WTC11 (cell line): ENCODE measurements at regions not wholly inside any gene's neighbourhood (a gene's known extent, or its start where the extent isn't known, plus 50 kb on each side); places are given as distances from the start of the nearest gene placed in this dataset.

Experiments
- ATAC-seq: fragments of 200-7000 bp; cut with Tn5 transposase; 2 replicates; pipeline ENCODE4 v1.10.0; 2021; ENCODE audit warnings: mild to moderate bottlenecking, moderate library complexity
- CTCF ChIA-PET: fragments of 300-600 bp; sonication (Branson Sonifier 250); formaldehyde crosslinking; loops from one replicate; lab custom pipeline; 2021; ENCODE audit warnings: antibody characterized with exemption; lab: Charles Lee
- POLR2A ChIA-PET: fragments of 350-600 bp; sonication (Branson Sonifier 250); formaldehyde crosslinking; loops from one replicate; lab custom pipeline; 2021; ENCODE audit warnings: antibody characterized with exemption; lab: Charles Lee
- DNase-seq: peaks from one replicate; pipeline ENCODE4 v3.0.0; 2021; ENCODE audit warnings: low spot score
- H3K27ac Mint-ChIP-seq: 2 replicates; pipeline ENCODE4 v1.8.0; 2021; ENCODE audit warnings: mixed read lengths
- H3K27me3 Mint-ChIP-seq: 2 replicates; pipeline ENCODE4 v1.8.0; 2021; ENCODE audit warnings: low read depth, mild to moderate bottlenecking, moderate library complexity, mixed read lengths
- H3K36me3 Mint-ChIP-seq: 2 replicates; pipeline ENCODE4 v1.8.0; 2021; ENCODE audit warnings: mixed read lengths
- H3K4me1 Mint-ChIP-seq: 2 replicates; pipeline ENCODE4 v1.8.0; 2022; ENCODE audit warnings: mixed read lengths
- H3K4me3 Mint-ChIP-seq: 2 replicates; pipeline ENCODE4 v1.8.0; 2021; ENCODE audit warnings: mild to moderate bottlenecking, moderate library complexity, mixed read lengths
- H3K9me3 Mint-ChIP-seq: 2 replicates; pipeline ENCODE4 v1.8.0; 2021; ENCODE audit warnings: mixed read lengths
- CBFB ChIP-seq: sonication (generic); formaldehyde crosslinking; IDR thresholded peaks from 2 replicates; pipeline ENCODE4 v1.8.1; 2022; ENCODE audit warnings: mild to moderate bottlenecking, low read depth, missing genetic modification reagents
- ELF4 ChIP-seq: sonication (generic); formaldehyde crosslinking; IDR thresholded peaks from 2 replicates; pipeline ENCODE4 v1.8.1; 2022; ENCODE audit warnings: low read depth, mild to moderate bottlenecking, moderate library complexity, missing genetic modification reagents
- ESRRA ChIP-seq: sonication (generic); formaldehyde crosslinking; IDR thresholded peaks from 2 replicates; pipeline ENCODE4 v1.8.1; 2022; ENCODE audit warnings: mild to moderate bottlenecking, missing genetic modification reagents, borderline replicate concordance
- ETV6 ChIP-seq: sonication (generic); formaldehyde crosslinking; IDR thresholded peaks from 2 replicates; pipeline ENCODE4 v1.8.1; 2022; ENCODE audit warnings: mild to moderate bottlenecking, missing genetic modification reagents
- FOXK1 ChIP-seq: sonication (generic); formaldehyde crosslinking; IDR thresholded peaks from 2 replicates; pipeline ENCODE4 v1.8.0; 2022; ENCODE audit warnings: mild to moderate bottlenecking, moderate library complexity, missing genetic modification reagents
- MXD4 ChIP-seq: fragments of 250-450 bp; sonication (Bioruptor Pico); IDR thresholded peaks from 2 replicates; pipeline ENCODE4 v1.8.0; 2021; ENCODE audit warnings: mild to moderate bottlenecking, moderate library complexity, borderline replicate concordance
- NR1H2 ChIP-seq: sonication (generic); formaldehyde crosslinking; IDR thresholded peaks from 2 replicates; pipeline ENCODE4 v1.9.0; 2021; ENCODE audit warnings: mild to moderate bottlenecking, moderate library complexity, missing genetic modification reagents
- RORB ChIP-seq: fragments of 250-450 bp; sonication (Bioruptor Pico); IDR thresholded peaks from 2 replicates; pipeline ENCODE4 v1.9.0; 2021; ENCODE audit warnings: mild to moderate bottlenecking
- SMAD3 ChIP-seq: sonication (generic); formaldehyde crosslinking; IDR thresholded peaks from 2 replicates; pipeline ENCODE4 v1.8.0; 2022; ENCODE audit warnings: missing genetic modification reagents, mild to moderate bottlenecking, borderline replicate concordance
- SP1 ChIP-seq: sonication (generic); formaldehyde crosslinking; conservative IDR thresholded peaks from 2 replicates; pipeline ENCODE4 v1.8.1; 2022; ENCODE audit warnings: missing genetic modification reagents
- TEAD4 ChIP-seq: sonication (generic); formaldehyde crosslinking; IDR thresholded peaks from 2 replicates; pipeline ENCODE4 v1.8.0; 2022; ENCODE audit warnings: mild to moderate bottlenecking, missing genetic modification reagents
- TP53 ChIP-seq: sonication (generic); formaldehyde crosslinking; IDR thresholded peaks from 2 replicates; pipeline ENCODE4 v1.8.1; 2023; ENCODE audit warnings: mild to moderate bottlenecking, missing genetic modification reagents
- ZBTB21 ChIP-seq: sonication (generic); formaldehyde crosslinking; IDR thresholded peaks from 2 replicates; pipeline ENCODE4 v1.8.1; 2023; ENCODE audit warnings: mild to moderate bottlenecking, missing genetic modification reagents, borderline replicate concordance
- ZNF121 ChIP-seq: sonication (generic); formaldehyde crosslinking; IDR thresholded peaks from 2 replicates; pipeline ENCODE4 v1.8.0; 2023; ENCODE audit warnings: missing genetic modification reagents
- ZNF138 ChIP-seq: sonication (generic); formaldehyde crosslinking; conservative IDR thresholded peaks from 2 replicates; pipeline ENCODE4 v1.8.1; 2022; ENCODE audit warnings: mild to moderate bottlenecking, moderate library complexity, missing genetic modification reagents
- ZNF423 ChIP-seq: fragments of 250-450 bp; sonication (Bioruptor Pico); IDR thresholded peaks from 2 replicates; pipeline ENCODE4 v2.1.2; 2022; ENCODE audit warnings: mild to moderate bottlenecking, moderate library complexity
- TF ChIP-seq, protein P1 (sequence below): fragments of 250-450 bp; sonication (Bioruptor Pico); IDR thresholded peaks from 2 replicates; pipeline ENCODE4 v1.9.0; 2021; ENCODE audit warnings: mild to moderate bottlenecking, borderline replicate concordance
- TF ChIP-seq, protein P2 (sequence below): sonication (generic); formaldehyde crosslinking; IDR thresholded peaks from 2 replicates; pipeline ENCODE4 v1.8.1; 2023; ENCODE audit warnings: mild to moderate bottlenecking, missing genetic modification reagents
- TF ChIP-seq, protein P3 (sequence below): sonication (generic); formaldehyde crosslinking; IDR thresholded peaks from 2 replicates; pipeline ENCODE4 v1.8.1; 2023; ENCODE audit warnings: mild to moderate bottlenecking, missing genetic modification reagents
- TF ChIP-seq, protein P4 (sequence below): sonication (generic); formaldehyde crosslinking; IDR thresholded peaks from 2 replicates; pipeline ENCODE4 v1.8.0; 2022; ENCODE audit warnings: mild to moderate bottlenecking, missing genetic modification reagents
- TF ChIP-seq, protein P5 (sequence below): sonication (generic); formaldehyde crosslinking; conservative IDR thresholded peaks from 2 replicates; pipeline ENCODE4 v1.8.1; 2022; ENCODE audit warnings: mild to moderate bottlenecking, missing genetic modification reagents
- TF ChIP-seq, protein P6 (sequence below): sonication (generic); formaldehyde crosslinking; IDR thresholded peaks from 2 replicates; pipeline ENCODE4 v1.8.0; 2023; ENCODE audit warnings: missing genetic modification reagents

DNA sequence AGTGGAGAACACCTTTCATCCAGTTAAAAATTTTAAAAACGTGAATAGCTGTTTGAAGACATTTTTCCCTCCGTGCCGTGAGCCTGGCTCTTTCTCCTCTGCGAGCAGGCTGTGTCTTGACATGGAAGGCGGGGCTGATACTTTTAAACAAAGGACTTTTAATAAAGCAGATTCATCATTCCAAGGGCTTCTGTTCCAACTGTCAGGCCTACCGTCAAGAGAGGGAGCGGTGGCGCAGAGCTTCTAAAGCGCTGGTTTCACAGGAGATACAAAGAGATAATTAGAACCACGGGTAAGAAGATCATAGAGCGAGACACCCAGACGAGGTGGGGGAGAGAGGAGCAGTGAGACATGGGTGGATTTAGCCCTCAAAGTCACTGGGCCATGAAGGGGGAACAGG is 247.4 kb upstream of the C1orf174 start:
- H3K4me3 Mint-ChIP-seq, result no peak overlapping the region
- peaks cover 59% of the 10 kb centered on the region for H3K36me3 Mint-ChIP-seq
- TF ChIP-seq NR1H2 (CRISPR knock-in tag) (no peak), MXD4 (CRISPR knock-in tag) (no peak), ETV6 (CRISPR knock-in tag) (no peak), ZNF121 (CRISPR knock-in tag) (no peak), SP1 (CRISPR knock-in tag) (no peak), TEAD4 (CRISPR knock-in tag) (no peak)
- TF ChIP-seq, protein P1, sequence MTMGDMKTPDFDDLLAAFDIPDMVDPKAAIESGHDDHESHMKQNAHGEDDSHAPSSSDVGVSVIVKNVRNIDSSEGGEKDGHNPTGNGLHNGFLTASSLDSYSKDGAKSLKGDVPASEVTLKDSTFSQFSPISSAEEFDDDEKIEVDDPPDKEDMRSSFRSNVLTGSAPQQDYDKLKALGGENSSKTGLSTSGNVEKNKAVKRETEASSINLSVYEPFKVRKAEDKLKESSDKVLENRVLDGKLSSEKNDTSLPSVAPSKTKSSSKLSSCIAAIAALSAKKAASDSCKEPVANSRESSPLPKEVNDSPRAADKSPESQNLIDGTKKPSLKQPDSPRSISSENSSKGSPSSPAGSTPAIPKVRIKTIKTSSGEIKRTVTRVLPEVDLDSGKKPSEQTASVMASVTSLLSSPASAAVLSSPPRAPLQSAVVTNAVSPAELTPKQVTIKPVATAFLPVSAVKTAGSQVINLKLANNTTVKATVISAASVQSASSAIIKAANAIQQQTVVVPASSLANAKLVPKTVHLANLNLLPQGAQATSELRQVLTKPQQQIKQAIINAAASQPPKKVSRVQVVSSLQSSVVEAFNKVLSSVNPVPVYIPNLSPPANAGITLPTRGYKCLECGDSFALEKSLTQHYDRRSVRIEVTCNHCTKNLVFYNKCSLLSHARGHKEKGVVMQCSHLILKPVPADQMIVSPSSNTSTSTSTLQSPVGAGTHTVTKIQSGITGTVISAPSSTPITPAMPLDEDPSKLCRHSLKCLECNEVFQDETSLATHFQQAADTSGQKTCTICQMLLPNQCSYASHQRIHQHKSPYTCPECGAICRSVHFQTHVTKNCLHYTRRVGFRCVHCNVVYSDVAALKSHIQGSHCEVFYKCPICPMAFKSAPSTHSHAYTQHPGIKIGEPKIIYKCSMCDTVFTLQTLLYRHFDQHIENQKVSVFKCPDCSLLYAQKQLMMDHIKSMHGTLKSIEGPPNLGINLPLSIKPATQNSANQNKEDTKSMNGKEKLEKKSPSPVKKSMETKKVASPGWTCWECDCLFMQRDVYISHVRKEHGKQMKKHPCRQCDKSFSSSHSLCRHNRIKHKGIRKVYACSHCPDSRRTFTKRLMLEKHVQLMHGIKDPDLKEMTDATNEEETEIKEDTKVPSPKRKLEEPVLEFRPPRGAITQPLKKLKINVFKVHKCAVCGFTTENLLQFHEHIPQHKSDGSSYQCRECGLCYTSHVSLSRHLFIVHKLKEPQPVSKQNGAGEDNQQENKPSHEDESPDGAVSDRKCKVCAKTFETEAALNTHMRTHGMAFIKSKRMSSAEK (CRISPR knock-in tag), result no peak
- TF ChIP-seq, protein P2, sequence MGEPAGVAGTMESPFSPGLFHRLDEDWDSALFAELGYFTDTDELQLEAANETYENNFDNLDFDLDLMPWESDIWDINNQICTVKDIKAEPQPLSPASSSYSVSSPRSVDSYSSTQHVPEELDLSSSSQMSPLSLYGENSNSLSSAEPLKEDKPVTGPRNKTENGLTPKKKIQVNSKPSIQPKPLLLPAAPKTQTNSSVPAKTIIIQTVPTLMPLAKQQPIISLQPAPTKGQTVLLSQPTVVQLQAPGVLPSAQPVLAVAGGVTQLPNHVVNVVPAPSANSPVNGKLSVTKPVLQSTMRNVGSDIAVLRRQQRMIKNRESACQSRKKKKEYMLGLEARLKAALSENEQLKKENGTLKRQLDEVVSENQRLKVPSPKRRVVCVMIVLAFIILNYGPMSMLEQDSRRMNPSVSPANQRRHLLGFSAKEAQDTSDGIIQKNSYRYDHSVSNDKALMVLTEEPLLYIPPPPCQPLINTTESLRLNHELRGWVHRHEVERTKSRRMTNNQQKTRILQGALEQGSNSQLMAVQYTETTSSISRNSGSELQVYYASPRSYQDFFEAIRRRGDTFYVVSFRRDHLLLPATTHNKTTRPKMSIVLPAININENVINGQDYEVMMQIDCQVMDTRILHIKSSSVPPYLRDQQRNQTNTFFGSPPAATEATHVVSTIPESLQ (CRISPR knock-in tag), result no peak
- H3K9me3 Mint-ChIP-seq, result peaks cover 33% of the 10 kb centered on the region
- CTCF ChIA-PET, result no interaction called here
- H3K27me3 Mint-ChIP-seq, result peaks cover 20% of the 10 kb centered on the region
- DNase-seq (no peak), ATAC-seq (no peak)
- POLR2A ChIA-PET, result no interaction called here
- H3K27ac Mint-ChIP-seq, result no peak overlapping the region
- H3K4me1 Mint-ChIP-seq, result no peaks in the 10 kb centered on the region

DNA sequence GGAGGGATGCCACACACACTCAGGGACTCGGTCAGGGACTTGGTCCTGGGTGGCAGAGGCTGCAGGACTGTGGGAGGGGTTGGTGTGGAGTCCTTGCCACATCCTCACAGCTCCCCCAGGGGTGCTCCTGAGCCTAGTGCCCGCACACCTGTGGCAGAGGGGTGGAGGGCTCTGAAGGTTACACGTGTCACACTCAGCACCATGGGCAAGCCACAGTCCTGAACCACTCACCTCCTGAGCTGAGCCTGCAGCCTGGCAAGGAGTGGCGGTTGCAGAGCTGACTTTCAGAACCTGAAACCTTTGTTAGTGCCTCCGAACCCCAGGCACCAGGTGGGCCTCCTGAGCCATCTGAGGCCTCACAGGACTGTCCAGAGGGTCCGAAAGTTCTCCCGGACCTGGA is 249.2 kb upstream of the C1orf174 start:
- peaks cover 17% of the 10 kb centered on the region for H3K27me3 Mint-ChIP-seq
- no peak for DNase-seq
- TF ChIP-seq SMAD3, result no peak
- H3K36me3 Mint-ChIP-seq, result peaks cover 63% of the 10 kb centered on the region
- ChIA-PET CTCF (no interaction called here), POLR2A (no interaction called here)
- no peaks in the 10 kb centered on the region for H3K4me1 Mint-ChIP-seq
- H3K9me3 Mint-ChIP-seq, result peaks cover 35% of the 10 kb centered on the region
- no peak overlapping the region for H3K4me3 Mint-ChIP-seq
- H3K27ac Mint-ChIP-seq, result no peak overlapping the region
- no peak for ATAC-seq

DNA sequence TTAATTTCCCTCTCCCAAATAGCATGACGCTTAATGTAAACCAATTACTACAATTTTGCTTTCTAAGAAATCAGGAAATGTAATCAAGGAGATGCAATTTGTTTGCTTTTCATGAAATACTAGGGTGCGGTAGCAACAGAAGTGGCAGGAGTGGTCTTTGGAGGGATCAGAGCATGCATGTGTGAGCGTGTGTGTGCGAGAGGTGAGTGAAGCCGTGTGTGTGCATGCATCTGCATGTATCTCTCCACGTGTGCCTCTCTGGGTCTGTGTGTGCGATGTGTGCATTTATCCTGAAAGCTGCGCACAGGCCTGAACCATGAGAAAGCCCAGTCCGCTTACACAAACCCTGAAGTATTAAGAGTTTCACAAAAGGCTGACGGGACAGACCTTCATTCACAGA is 249.8 kb upstream of the C1orf174 start:
- CTCF ChIA-PET, result no interaction called here

DNA sequence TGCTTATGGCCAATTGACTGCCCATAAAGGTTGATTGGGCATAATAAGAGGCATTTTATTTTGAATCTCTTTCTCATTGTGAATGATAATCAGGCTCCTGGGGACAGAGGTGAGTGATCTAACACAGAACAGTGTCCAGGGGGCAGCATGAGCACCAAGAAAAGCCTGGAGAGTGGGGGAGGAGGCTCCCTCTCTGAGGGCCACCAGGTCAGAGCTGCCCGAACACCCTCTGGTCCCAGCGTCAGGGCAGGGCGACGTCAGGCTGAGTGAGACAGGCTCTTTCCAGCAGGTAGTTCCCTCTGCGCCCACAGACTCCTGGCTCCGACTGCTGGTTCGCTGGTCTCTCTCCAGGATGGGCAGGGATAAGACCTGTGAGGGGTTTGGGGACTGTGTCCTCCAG is 250.2 kb upstream of the C1orf174 start:
- Mint-ChIP-seq H3K36me3 (peaks cover 66% of the 10 kb centered on the region), H3K9me3 (peaks cover 37% of the 10 kb centered on the region), H3K27ac (no peak overlapping the region), H3K27me3 (peaks cover 17% of the 10 kb centered on the region), H3K4me3 (no peak overlapping the region), H3K4me1 (no peaks in the 10 kb centered on the region)
- ATAC-seq, result no peak
- ChIA-PET POLR2A (no interaction called here), CTCF (no interaction called here)
- DNase-seq, result no peak
- TF ChIP-seq ZNF138 (CRISPR knock-in tag) (no peak), ESRRA (CRISPR knock-in tag) (no peak), RORB (CRISPR knock-in tag) (no peak), FOXK1 (no peak), CBFB (CRISPR knock-in tag) (no peak), ZBTB21 (CRISPR knock-in tag) (no peak), TP53 (no peak), ELF4 (CRISPR knock-in tag) (no peak), SMAD3 (no peak)
- TF ChIP-seq, protein P3, sequence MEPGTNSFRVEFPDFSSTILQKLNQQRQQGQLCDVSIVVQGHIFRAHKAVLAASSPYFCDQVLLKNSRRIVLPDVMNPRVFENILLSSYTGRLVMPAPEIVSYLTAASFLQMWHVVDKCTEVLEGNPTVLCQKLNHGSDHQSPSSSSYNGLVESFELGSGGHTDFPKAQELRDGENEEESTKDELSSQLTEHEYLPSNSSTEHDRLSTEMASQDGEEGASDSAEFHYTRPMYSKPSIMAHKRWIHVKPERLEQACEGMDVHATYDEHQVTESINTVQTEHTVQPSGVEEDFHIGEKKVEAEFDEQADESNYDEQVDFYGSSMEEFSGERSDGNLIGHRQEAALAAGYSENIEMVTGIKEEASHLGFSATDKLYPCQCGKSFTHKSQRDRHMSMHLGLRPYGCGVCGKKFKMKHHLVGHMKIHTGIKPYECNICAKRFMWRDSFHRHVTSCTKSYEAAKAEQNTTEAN (CRISPR knock-in tag), result no peak
- TF ChIP-seq, protein P4, sequence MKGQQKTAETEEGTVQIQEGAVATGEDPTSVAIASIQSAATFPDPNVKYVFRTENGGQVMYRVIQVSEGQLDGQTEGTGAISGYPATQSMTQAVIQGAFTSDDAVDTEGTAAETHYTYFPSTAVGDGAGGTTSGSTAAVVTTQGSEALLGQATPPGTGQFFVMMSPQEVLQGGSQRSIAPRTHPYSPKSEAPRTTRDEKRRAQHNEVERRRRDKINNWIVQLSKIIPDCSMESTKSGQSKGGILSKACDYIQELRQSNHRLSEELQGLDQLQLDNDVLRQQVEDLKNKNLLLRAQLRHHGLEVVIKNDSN (CRISPR knock-in tag), result no peak
- TF ChIP-seq, protein P5, sequence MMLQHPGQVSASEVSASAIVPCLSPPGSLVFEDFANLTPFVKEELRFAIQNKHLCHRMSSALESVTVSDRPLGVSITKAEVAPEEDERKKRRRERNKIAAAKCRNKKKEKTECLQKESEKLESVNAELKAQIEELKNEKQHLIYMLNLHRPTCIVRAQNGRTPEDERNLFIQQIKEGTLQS (CRISPR knock-in tag), result no peak
- TF ChIP-seq, protein P6, sequence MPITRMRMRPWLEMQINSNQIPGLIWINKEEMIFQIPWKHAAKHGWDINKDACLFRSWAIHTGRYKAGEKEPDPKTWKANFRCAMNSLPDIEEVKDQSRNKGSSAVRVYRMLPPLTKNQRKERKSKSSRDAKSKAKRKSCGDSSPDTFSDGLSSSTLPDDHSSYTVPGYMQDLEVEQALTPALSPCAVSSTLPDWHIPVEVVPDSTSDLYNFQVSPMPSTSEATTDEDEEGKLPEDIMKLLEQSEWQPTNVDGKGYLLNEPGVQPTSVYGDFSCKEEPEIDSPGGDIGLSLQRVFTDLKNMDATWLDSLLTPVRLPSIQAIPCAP (CRISPR knock-in tag), result no peak

More for the DNA sequence above, 249.8 kb upstream of the C1orf174 start:
- DNase-seq (no peak), ATAC-seq (no peak)
- no peaks in the 10 kb centered on the region for H3K4me1 Mint-ChIP-seq
- H3K27me3 Mint-ChIP-seq, result peaks cover 17% of the 10 kb centered on the region
- H3K27ac Mint-ChIP-seq, result no peak overlapping the region
- TF ChIP-seq ZNF423 (CRISPR knock-in tag) (no peak), TP53 (no peak)
- H3K9me3 Mint-ChIP-seq, result peaks cover 37% of the 10 kb centered on the region
- H3K4me3 Mint-ChIP-seq, result no peak overlapping the region
- POLR2A ChIA-PET, result no interaction called here
- peaks cover 66% of the 10 kb centered on the region for H3K36me3 Mint-ChIP-seq
